CD4-positive, alpha-beta T cell treated with Interleukin-6 for 4 hours (primary cell): ENCODE measurements at regions not wholly inside any gene's neighbourhood (a gene's known extent, or its start where the extent isn't known, plus 50 kb on each side); places are given as distances from the start of the nearest gene placed in this dataset.
A peak's percentile ranks its signal among the peaks of the same experiment; 100 is the strongest.

Experiments used
- DNase-seq: peaks from one replicate; pipeline ENCODE4 v3.0.0-alpha.2; 2020; ENCODE audit warnings: mixed read lengths

DNA sequence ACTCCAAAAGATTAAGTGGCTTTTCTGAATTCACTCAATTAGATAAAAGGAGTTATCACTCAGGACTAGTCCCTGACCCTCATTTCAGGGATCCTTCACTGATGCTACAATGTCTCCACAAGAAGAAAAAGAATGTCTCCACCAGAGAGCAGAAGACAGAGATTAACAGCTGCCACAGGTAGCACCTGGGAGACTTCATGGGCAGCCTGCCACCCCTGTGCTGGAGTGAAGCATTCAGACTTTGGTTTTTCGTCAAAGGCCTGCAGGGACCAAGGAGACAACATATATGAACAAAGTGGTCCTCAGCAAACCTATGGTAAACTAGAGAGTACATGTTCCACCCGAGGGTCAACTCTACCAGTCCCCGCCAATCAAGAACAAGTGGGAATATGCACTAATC lies 197.0 kb upstream of the ACVR2A start:
- DNase-seq = no peak

DNA sequence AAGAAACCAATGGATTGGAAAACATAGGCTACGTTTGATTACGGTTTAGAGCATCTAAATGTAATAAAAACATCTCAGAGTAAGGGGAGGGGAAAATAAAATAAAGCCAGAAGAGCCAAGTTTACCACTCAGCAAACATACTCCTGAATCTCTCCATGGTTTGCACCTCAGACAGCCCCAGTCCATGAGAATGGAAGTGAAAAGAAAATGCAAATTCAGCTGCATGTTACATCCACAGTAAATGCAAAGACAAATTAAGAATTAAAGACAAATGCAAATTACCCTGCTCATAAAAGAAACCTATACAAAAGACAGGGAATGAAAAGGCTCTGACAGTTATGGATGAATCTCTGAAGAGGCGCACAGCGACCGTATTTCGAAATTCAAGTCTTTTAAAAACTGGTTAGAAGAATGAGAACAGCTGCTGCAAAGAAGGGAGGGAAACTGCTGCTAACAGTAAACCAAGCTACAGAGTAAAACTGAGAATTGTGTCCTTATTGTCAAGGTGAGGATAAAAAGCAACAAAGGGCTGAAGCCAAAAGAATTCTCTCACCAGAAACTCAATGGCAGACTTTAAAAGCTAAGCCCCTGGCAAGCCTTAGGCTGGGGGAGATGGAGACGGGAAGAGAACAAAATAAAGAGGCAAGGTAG lies 197.9 kb upstream of the ACVR2A start:
- no peak for DNase-seq

DNA sequence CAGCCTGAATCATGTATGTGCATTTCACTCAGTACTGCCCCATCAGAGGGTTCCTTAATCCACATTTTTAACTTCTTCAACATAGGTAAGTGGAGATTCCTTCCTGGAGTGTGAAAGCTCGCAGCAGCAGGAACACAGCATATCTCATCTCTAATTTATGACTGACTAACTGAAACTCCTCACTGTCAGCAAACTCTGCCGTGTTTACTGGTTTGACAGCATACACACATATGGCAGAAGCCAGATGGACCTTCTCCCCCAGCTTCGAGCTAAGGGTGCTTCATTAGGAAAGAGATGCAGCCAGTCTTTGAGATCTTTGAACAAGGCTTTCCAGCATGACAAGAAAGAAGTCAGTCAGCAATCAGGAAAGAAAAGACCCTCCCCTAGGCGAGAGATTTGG lies 200.3 kb upstream of the ACVR2A start:
- DNase-seq = no peak

DNA sequence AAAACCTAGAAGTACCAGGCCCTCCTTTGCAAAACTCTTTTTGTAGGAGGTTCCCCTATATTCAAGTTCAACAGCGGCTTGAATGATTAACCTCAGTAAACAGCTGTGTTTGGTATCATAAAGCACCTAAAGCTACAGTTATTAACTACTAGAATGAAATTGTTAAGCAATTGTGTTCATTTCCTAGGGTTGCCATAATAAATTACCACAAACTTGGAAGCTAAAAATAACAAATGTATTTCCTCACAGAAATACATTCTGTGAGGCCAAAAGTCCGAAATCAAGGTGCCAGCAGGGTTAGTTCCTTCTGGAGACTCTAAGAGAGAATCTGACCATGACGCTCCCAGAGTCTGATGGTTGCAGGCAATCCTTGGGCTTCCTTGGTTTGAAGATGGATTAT lies 202.1 kb upstream of the ACVR2A start:
- no peak for DNase-seq

DNA sequence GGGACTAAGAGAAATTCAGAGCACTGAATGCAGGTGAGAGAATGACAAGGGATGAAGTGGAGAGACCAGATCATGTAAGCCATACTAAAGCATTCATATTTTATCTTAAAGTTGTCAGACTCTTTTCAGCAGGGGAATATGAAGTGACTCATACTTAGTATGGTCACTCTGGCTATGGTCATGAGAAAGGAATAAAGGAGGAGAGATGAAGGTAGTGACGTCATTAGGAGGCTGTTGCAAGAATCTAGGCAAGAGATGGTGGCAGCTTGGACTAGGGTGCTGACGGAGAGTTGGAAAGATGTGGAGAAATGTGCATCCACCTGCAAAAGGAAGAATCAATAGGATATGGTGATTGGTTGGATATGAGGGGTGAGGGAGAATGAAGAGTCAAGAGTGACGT lies 203.2 kb upstream of the ACVR2A start:
- no peak for DNase-seq

DNA sequence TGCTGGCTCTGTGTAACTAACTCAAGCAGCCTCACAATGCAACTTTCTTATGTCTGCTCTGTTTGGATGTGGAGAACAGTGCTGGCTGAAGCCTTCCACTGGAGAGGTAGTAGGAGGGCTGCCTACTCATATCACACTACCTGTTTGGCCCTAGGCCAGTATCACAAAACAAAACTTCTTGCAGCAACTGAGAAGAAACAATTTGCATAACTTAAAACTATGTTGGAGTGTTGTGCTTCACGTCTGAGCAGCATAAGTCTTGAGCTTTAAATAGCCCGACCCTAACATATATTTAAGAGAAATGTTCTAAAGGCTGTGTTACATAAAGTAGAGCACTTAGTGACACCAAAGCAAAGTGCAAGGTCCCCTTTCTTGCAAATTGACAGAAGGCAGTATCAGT lies 204.9 kb upstream of the ACVR2A start:
- no peak for DNase-seq

DNA sequence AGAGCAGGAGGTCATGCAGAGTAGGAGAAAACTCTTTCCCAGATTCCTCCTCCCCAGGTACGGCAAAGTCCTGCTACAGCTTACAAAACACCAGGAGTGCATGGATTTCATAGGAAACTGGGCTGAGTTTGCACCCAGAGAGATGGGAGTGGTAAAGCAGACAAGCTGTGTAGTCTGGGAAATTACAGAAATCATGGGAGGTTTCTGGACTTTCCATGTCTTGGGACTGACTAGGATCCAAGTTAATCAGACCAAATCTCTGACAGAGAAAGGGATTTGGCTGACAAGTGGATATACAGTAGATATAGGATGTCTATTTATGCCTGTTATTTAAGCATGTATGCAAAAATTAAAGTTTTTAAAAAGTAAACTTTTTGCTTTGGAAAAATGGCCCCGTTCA lies 205.4 kb upstream of the ACVR2A start:
- no peak for DNase-seq

DNA sequence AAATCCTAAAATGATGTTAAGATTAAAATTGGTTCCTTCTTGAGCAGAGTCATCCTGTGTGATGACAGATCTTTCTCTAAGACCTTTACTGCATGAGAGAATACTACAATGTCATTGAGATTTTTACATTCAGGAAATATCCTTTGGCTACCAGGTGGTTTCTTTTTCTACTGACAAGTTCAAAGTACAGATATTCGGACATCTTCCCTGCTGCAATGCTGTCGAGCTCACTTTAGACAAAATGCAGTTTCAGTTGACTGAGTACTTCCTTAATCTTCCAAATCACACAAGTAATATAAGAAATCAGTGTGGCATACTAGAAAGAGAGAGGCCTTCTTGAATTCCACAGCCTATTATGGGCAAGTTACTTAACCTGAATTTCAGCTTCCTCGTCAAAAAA lies 207.9 kb upstream of the ACVR2A start:
- DNase-seq = no peak

DNA sequence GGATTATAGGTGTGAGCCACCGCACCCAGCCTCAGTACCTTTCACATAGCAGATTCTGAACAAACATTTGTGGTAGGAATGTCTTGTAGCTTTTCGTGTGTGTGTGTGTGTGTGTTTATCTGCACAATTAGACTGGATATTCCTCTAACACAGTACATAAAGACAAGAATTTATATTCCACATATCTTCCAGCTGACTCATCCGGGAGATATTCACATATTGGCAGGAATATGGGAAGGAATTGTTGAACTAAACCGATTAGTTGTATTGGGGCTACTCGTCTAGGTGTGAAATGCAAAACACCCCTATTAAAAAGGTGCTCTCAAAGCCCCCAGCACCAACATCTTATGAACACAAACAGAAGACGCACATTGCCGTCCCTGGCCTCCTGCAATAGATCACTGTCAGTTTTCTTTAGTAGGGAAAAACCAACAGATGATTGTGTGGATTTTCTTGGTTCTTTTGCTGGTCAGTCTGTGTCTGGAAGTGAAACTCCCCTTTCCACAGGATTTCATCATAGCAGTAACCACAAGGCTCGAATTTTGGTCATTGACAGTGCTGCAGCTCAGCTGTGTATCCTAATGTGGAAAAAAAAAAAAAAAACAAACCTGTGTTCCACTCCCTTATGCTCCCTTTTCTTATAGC lies 208.5 kb upstream of the ACVR2A start:
- DNase-seq = no peak

DNA sequence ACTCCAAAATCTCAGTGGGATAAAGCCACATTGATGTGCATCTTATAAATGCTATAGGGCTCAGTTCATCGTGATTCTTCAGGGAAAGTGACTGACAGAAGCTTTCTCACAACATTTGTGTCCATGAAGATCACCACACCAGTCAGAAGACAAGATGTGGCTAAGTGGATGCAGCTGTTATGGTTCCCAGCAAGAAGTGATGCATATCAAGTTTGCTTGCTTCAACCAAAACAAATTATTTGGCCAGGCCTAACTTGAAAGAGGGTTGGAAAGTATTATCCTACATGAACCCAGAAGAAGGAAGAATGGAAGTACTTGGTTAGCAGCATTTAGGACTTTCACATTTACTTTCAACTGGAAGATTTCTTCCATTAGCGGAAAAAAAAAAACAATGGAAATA lies 210.0 kb upstream of the ACVR2A start:
- DNase-seq = no peak

DNA sequence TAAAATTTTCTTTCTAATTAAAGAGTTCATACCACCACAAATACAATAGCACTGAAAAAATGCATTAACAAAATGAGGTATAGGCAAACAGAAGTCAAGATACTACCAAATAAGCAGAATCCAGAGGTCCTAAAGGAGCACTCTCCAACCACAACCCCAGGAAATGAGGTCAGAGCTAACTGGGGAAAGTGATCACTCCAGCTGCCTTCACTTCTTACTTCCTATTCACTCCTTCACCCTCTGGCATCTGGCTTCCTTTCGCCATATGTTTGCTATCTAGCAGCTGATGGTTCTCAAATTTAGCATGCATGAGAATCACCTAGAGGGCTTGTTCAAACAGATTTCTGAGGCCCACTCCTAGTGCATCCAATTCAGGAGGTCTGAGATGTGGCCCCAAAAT lies 212.6 kb upstream of the ACVR2A start:
- no peak for DNase-seq

DNA sequence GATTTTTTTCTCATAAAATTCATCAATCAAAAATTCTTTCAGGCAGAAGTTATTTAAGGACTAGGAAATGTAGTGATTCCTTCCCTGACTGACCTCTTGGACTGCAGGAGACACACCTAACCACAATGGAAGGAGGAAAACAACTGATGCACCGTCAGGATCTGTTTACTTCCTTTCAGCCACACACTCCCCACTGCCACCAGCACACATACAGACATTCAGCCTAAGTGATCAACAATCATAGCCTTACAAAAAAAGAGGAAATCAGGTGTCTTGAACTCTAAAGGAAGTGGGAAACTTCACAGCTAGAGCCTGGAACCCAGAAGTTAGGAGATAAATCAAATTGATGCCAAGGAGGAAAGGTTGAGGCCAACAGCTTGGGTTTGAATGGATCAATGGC lies 213.5 kb upstream of the ACVR2A start:
- DNase-seq = peak; percentile 34

DNA sequence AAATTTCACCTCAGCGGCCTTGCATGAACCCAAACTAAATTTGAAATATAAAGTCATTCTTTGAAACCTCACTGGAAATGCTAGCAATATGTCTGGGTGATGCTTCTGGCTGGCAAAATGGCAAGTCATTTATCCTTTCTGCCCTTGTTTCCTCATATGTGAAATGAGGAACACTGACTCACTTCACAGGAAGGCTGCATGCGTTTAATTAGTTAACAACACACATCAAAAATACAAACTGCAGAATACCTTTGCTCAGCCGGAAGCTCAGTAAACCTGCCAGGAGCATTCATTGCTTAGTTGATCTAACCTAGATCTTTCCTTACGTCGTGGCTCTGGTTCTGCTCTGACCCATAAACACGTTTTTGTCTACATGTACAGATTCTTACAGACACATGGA lies 214.2 kb upstream of the ACVR2A start:
- peak; percentile 13 for DNase-seq

DNA sequence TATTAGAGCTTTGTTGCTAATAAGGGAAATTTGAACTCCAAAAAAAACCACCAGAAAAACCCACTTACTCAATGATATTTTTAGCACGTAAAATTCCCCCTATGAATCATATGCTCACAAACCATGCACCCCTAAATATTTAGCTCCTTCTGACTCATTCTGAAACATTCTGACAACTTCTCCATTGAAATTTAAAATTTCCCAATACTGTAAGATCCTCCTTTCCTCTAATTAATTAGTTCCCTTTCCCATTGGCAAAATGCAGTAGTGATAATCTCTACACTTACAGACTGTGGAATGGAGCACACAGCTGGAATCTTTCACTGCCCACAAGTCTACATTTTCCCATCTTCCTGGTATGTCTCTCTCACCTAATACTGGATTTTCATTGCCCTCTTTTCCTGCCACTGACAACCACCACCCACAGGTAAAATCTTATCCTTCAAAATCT lies 215.8 kb upstream of the ACVR2A start:
- DNase-seq = no peak

DNA sequence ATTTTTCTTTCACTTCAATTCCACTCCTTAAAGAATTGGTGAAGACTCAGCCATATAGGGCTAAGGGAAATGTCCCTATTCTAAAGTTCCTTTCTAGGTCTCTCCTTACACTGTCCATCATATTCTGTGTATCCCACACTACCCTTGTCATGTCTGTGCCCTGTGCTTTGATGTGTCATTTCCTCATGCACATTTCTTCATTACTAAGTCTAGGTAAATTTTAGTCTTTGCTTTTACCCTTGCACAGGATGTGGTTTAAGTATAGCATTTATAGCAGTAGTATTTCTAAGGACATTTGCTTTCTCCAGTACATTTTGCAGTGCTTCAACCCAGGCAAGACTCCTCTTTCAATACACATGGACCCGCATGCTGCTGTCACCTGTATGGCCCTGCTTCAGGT lies 221.5 kb upstream of the ACVR2A start:
- DNase-seq = peak; percentile 31

DNA sequence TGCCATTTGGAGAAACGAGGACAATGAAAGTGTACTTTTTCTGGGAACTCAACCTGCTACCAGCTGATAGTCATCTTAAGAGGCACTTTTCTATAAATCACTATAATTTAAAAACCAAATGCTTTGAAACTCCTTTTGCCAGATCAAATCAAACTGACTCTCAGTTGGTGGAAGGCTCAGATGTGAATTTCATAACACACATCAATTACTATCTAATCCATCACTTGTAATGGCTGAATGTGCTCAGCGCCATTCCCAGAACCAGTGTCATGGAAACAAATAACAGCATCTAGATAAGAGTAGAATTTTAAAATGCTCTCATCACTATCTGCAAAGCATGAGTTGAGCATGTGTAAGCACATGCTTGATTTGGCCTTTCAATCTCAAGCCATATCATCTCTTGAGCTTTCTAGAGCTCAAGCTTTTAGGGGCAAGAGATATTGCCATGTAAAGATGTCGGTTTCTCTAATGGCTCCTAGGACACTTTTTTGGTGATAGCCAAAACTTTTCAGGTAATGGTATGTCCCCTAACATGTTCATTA lies 223.1 kb upstream of the ACVR2A start:
- no peak for DNase-seq

DNA sequence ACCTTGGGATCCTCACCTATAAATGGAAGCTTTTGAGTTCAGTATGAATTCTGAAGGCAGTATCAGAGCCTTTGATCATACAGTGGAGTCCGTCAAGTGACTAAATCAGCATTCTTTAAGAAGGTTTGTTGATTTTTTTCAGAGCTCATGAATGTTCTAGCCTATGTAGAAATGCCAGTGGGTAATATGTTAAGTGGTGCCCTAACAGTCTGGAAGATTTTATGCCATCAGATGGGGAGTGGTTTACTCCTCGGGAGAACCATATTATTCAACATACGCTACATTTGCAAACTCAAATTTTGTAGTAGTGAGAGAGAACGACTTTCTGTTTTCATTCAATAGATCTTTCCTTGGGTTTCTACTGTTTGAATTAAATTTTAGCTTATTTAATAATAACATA lies 225.0 kb upstream of the ACVR2A start:
- DNase-seq = no peak

DNA sequence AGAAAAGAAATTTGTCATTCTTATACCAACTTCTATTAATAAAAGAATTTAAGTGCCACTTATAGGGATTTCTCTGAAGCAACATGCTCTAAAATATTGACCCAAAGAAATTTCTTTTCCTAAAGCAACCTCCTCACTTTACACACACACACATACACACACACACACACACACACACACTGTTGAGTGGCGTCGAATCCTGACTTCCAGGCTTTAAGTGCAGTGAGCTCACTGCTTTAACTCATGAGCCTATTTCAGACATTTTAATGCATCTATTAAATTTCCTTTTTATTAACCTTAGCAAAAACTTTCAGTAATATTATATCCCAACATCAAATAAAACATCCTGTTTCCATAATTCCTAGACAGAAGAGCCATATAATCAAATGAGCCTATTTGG lies 229.1 kb upstream of the ACVR2A start:
- no peak for DNase-seq

DNA sequence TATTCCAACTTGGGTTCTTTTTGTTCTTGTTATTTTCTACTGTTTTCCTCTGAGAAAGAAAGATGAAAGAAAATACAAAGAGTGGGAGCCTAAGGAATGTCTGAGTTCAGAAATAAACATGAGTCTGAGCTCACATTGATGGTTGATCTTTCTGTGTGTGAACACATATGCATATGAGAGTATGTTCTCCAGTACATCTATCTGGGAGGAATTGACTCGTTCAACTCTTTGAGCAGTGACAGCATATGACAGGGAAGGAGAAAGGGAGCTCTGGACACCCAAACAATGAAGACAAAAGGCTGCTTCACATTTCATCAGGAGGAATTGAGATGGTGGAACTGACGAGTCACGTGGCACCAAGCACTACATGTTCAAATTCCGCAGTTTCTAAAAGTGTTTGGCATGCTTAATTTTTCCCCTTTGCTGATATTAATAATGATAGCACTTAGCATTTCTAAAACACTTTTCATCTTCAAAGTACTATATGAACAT lies 229.8 kb upstream of the ACVR2A start:
- no peak for DNase-seq

DNA sequence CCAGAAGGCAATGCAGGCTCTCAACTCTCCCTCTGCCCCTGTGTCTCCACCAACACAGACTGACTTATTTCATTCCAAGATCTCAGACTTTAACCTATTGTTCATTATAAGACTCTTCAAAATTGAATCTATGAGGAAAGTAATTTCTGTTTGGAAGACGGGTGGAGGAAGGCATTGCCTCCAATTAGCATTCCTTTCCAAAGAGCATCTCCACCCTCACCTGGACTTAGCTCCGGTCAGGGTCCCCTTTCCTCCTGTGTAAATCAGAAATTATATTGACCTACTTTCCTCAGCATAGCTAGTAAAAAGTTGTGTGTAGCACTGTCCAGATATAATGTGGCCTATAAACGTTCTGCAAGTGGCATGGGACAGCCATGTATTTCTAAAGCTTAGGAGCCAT lies 230.4 kb upstream of the ACVR2A start:
- DNase-seq = no peak

DNA sequence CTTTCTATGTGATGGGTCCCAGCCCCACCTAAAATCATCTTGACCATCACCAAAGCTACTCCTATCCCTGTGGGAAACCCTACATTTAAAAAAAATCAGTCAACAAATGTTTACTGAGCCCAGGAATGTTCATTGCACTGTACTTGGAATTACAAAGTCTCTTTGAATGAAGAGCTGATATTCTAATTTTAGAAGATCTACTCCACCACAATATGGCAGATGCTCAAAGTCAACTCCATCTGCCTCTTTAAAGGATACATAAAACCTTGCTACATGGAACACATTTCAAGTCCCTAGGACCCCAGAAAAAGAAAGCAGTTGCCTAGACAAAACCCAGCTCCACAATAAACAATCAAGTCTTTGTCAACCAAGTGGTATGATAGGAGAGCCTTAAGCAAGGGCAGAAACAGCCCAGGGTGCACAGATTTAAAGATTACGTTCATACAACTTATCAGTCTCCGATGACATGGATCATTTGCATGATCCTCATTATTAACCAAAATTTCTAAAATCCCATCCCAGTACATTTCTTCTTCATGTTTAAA lies 234.3 kb upstream of the ACVR2A start:
- DNase-seq = no peak

DNA sequence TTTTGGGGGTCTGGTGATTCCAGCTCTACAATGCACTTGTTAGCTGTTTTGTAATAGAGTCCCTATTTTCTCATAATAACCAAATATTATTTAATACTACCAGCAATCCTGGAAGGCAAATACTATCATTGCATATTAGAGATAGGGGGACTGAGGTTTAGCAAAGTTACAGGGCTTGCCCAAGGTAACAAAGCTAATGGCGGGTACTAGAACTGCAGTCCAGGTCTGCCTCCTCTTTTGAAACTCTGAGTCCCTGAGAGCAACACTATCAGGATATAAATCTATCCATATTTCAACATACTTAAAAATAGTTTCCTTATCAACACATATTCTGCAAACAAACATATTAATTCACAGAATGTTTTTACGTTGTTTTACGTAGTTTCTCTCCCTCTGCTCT lies 235.5 kb upstream of the ACVR2A start:
- DNase-seq = no peak

DNA sequence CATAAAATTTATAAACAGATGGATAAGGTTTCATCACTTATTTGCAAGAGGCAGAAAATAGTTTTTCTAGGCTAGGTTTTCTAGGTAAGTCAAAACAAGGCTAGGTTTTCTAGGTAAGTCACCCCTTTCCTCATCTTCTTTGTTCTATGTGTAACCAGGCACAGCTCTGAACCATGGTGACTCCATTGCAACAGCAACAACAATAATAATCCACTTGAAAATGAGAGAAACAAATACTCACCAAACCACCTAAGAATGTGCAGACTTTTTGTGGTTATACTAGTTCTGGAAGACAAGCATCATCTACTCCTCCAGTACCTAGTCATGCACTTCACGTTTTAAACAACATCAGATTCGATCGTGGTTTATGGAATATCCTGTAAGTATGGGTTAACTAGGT lies 237.4 kb upstream of the ACVR2A start:
- no peak for DNase-seq

DNA sequence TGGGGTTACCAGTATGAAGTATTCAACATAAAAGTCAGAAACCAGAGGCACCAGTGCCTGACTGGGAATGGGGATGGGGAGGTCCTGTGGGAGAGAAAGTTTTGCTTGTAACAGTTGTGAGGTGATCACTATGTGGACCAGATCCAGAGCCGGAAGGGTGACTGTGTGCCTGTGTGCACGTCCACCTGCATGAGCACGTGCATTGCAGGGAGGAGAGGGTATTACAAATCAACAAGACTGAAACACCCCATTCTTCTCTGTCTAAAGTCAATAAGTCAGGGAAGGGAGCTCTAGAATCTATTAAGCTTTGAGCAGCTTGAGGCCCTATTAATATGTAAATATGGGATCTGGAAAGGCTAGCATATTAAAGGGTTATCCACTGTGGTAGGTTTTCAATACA lies 241.0 kb upstream of the ACVR2A start:
- DNase-seq = no peak
